H9 (cell line): ENCODE measurements at regions not wholly inside any gene's neighbourhood (a gene's known extent, or its start where the extent isn't known, plus 50 kb on each side); places are given as distances from the start of the nearest gene placed in this dataset.

Source experiments
- DNase-seq: peaks from one replicate; pipeline ENCODE4 v3.0.0-alpha.2; 2017
- H2AFZ ChIP-seq: one replicate; pipeline ENCODE4 v1.6.1; 2013; ENCODE audit warnings: mild to moderate bottlenecking, low read length, control low read depth, moderate library complexity
- H2AK5ac ChIP-seq: 2 replicates; pipeline ENCODE4 v1.6.1; 2013; ENCODE audit warnings: low read length, control low read depth, mixed read lengths; ENCODE audit not compliant: insufficient read length
- H2BK120ac ChIP-seq: one replicate; pipeline ENCODE4 v1.6.1; 2013; ENCODE audit warnings: low read depth, mild to moderate bottlenecking, low read length, control low read depth, inconsistent platforms; ENCODE audit not compliant: poor library complexity, severe bottlenecking
- H2BK12ac ChIP-seq: 2 replicates; pipeline ENCODE4 v1.6.1; 2013; ENCODE audit warnings: low read length, control low read depth, mixed read lengths, low read depth; ENCODE audit not compliant: insufficient read length
- H2BK15ac ChIP-seq: 2 replicates; pipeline ENCODE4 v1.6.1; 2013; ENCODE audit warnings: low read depth, low read length, control low read depth
- H2BK20ac ChIP-seq: one replicate; pipeline ENCODE4 v1.6.1; 2013; ENCODE audit warnings: low read depth, mild to moderate bottlenecking, low read length, control low read depth, inconsistent platforms; ENCODE audit not compliant: poor library complexity, severe bottlenecking
- H2BK5ac ChIP-seq: 2 replicates; pipeline ENCODE4 v1.6.1; 2013; ENCODE audit warnings: low read length, control low read depth, mixed read lengths; ENCODE audit not compliant: insufficient read length
- H3K14ac ChIP-seq: 2 replicates; pipeline ENCODE4 v1.6.1; 2013; ENCODE audit warnings: low read length, control low read depth; ENCODE audit not compliant: insufficient read depth
- H3K18ac ChIP-seq: 2 replicates; pipeline ENCODE4 v1.6.1; 2013; ENCODE audit warnings: low read depth, mild to moderate bottlenecking, mixed read lengths, low read length, control low read depth; ENCODE audit not compliant: insufficient read length
- H3K23ac ChIP-seq: 2 replicates; pipeline ENCODE4 v1.6.1; 2013; ENCODE audit warnings: low read length, control low read depth, mixed read lengths, low read depth; ENCODE audit not compliant: insufficient read length
- H3K23me2 ChIP-seq: 2 replicates; pipeline ENCODE4 v1.6.1; 2013; ENCODE audit warnings: low read depth, mild to moderate bottlenecking, mixed read lengths, low read length, control low read depth; ENCODE audit not compliant: insufficient read length, poor library complexity, severe bottlenecking
- H3K27ac ChIP-seq: 2 replicates; pipeline ENCODE4 v1.5.1; 2013; ENCODE audit warnings: low read length, control low read depth, mixed read lengths, low read depth; ENCODE audit not compliant: insufficient read length
- H3K27me3 ChIP-seq: 2 replicates; pipeline ENCODE4 v1.6.1; 2013; ENCODE audit warnings: low read length, control low read depth, inconsistent platforms; ENCODE audit not compliant: insufficient read depth
- H3K4ac ChIP-seq: 2 replicates; pipeline ENCODE4 v1.6.1; 2013; ENCODE audit warnings: low read depth, mild to moderate bottlenecking, control low read depth, inconsistent platforms, low read length, moderate library complexity
- H3K4me1 ChIP-seq: 2 replicates; pipeline ENCODE4 v1.6.1; 2013; ENCODE audit warnings: low read length, control low read depth, inconsistent platforms; ENCODE audit not compliant: insufficient read depth
- H3K4me2 ChIP-seq: 2 replicates; pipeline ENCODE4 v1.6.1; 2013; ENCODE audit warnings: low read length, control low read depth, mixed read lengths; ENCODE audit not compliant: insufficient read length, insufficient read depth
- H3K56ac ChIP-seq: 2 replicates; pipeline ENCODE4 v1.6.1; 2013; ENCODE audit warnings: low read depth, mild to moderate bottlenecking, mixed read lengths, low read length, control low read depth; ENCODE audit not compliant: insufficient read length
- H3K79me1 ChIP-seq: 2 replicates; pipeline ENCODE4 v1.6.1; 2013; ENCODE audit warnings: low read depth, mild to moderate bottlenecking, moderate library complexity, low read length, control low read depth, inconsistent platforms; ENCODE audit not compliant: insufficient read depth, poor library complexity, severe bottlenecking
- H3K79me2 ChIP-seq: 2 replicates; pipeline ENCODE4 v1.6.1; 2013; ENCODE audit warnings: low read length, control low read depth, inconsistent platforms; ENCODE audit not compliant: insufficient read depth
- H3K9ac ChIP-seq: 2 replicates; pipeline ENCODE4 v1.6.1; 2013; ENCODE audit warnings: low read length, control low read depth, mixed read lengths; ENCODE audit not compliant: insufficient read length; ENCODE audit errors: extremely low read depth
- H3K9me3 ChIP-seq: one replicate; pipeline ENCODE4 v1.6.1; 2013; ENCODE audit warnings: low read depth, low read length, inconsistent platforms; ENCODE audit not compliant: control insufficient read depth
- H3T11ph ChIP-seq: one replicate; pipeline ENCODE4 v1.6.1; 2013; ENCODE audit warnings: mild to moderate bottlenecking, low read length, control low read depth, inconsistent platforms
- H4K20me1 ChIP-seq: one replicate; pipeline ENCODE4 v1.6.1; 2013; ENCODE audit not compliant: control insufficient read depth, insufficient read length, insufficient read depth
- H4K5ac ChIP-seq: 2 replicates; pipeline ENCODE4 v1.6.1; 2013; ENCODE audit warnings: low read depth, mild to moderate bottlenecking, mixed read lengths, low read length, control low read depth; ENCODE audit not compliant: insufficient read length
- H4K8ac ChIP-seq: replicated peaks from 2 replicates; pipeline ENCODE4 v1.6.1; 2013; ENCODE audit warnings: low read length, control low read depth, mixed read lengths, low read depth; ENCODE audit not compliant: insufficient read length
- H4K91ac ChIP-seq: 2 replicates; pipeline ENCODE4 v1.6.1; 2013; ENCODE audit warnings: low read depth, mild to moderate bottlenecking, moderate library complexity, mixed read lengths, low read length, control low read depth; ENCODE audit not compliant: insufficient read length
- H3K27ac Mint-ChIP-seq, 3 experiments: 2 replicates in 2 of 3; 3 replicates in 1 of 3; pipeline ENCODE4 v1.8.0; 2020 to 2021; ENCODE audit warnings: mixed read lengths in 3 of 3, mild to moderate bottlenecking in 1 of 3, moderate library complexity in 1 of 3
- H3K27me3 Mint-ChIP-seq: 2 replicates; pipeline ENCODE4 v1.8.0; 2021; ENCODE audit warnings: low read depth, mild to moderate bottlenecking, moderate library complexity, mixed read lengths
- H3K36me3 Mint-ChIP-seq, 3 experiments: 2 replicates in 2 of 3; 3 replicates in 1 of 3; pipeline ENCODE4 v1.8.0; 2020 to 2021; ENCODE audit warnings: low read depth in 3 of 3, mixed read lengths in 3 of 3; ENCODE audit not compliant: insufficient read depth in 1 of 3
- H3K4me1 Mint-ChIP-seq, 2 experiments: 2 replicates each; pipeline ENCODE4 v1.8.0; 2020; ENCODE audit warnings: mixed read lengths in 2 of 2
- H3K4me3 Mint-ChIP-seq, 2 experiments: 2 replicates in 1 of 2; 3 replicates in 1 of 2; pipeline ENCODE4 v1.8.0; 2020 to 2021; ENCODE audit warnings: mild to moderate bottlenecking in 2 of 2, mixed read lengths in 2 of 2, moderate library complexity in 1 of 2
- H3K9me3 Mint-ChIP-seq, 2 experiments: 2 replicates in 1 of 2; 3 replicates in 1 of 2; pipeline ENCODE4 v1.8.0; 2020; ENCODE audit warnings: mild to moderate bottlenecking in 2 of 2, mixed read lengths in 2 of 2, moderate library complexity in 1 of 2
- CTCF ChIP-seq: fragments of 200-600 bp; sonication (generic); conservative IDR thresholded peaks from 3 replicates; pipeline ENCODE4 v1.8.0; 2021; ENCODE audit warnings: antibody characterized with exemption, mild to moderate bottlenecking
- WGBS: extraction: QIAGEN DNeasy Blood & Tissue Kit; methylation state at CpG from one replicate; pipeline ENCODE4 v1.1.7; 2013; ENCODE audit warnings: missing lambda C conversion rate, low lambda C conversion rate, mixed read lengths; ENCODE audit not compliant: insufficient read length; ENCODE audit errors: extremely low coverage; 5-methylcytosine and 5-hydroxymethylcytosine counted together

GRCh38 chr3:135325096-135325495 lies 530.0 kb downstream of the EPHB1 start:
- no peaks in the 10 kb centered on the region; the same call in 1 of the 2 replicates for H3K27me3 Mint-ChIP-seq

More at GRCh38 chr3:135325096-135325495, 530.0 kb downstream of the EPHB1 start:
- H3T11ph ChIP-seq: no peak overlapping the region
- no peak overlapping the region for H3K56ac ChIP-seq
- no peak overlapping the region for H4K91ac ChIP-seq
- Mint-ChIP-seq H3K9me3 (no peaks in the 10 kb centered on the region), H3K27ac (no peak overlapping the region), H3K36me3 (no peaks in the 10 kb centered on the region), H3K4me1 (peaks cover 5 to 6% of the 10 kb centered on the region in 2 experiments; a peak in 2 of 4 replicates), H3K4me3 (no peak overlapping the region)
- no peaks in the 10 kb centered on the region for H3K9me3 ChIP-seq
- no peak overlapping the region for H2BK15ac ChIP-seq
- no peak for TF ChIP-seq CTCF
- H3K79me2 ChIP-seq: no peaks in the 10 kb centered on the region
- H3K79me1 ChIP-seq: no peaks in the 10 kb centered on the region
- H4K5ac ChIP-seq: no peak overlapping the region
- H3K4ac ChIP-seq: no peak overlapping the region
- H3K18ac ChIP-seq: no peak overlapping the region
- no peak overlapping the region for H2BK120ac ChIP-seq
- no peaks in the 10 kb centered on the region for H3K27me3 ChIP-seq
- no peak overlapping the region for H3K23ac ChIP-seq
- H2AK5ac ChIP-seq: no peak overlapping the region
- H3K23me2 ChIP-seq: no peaks in the 10 kb centered on the region
- H3K9ac ChIP-seq: no peak overlapping the region
- H3K14ac ChIP-seq: no peak overlapping the region
- no CpG with 5 or more reads among the region's 1 CpG for WGBS
- H3K4me1 ChIP-seq: no peaks in the 10 kb centered on the region
- no peaks in the 10 kb centered on the region for H4K20me1 ChIP-seq
- H3K4me2 ChIP-seq: no peak overlapping the region
- H2BK12ac ChIP-seq: no peak overlapping the region
- H2BK20ac ChIP-seq: no peak overlapping the region
- H2AFZ ChIP-seq: no peak overlapping the region
- no peak for DNase-seq
- H4K8ac ChIP-seq: no peak overlapping the region
- H3K27ac ChIP-seq: no peak overlapping the region
- H2BK5ac ChIP-seq: no peak overlapping the region
